ENCODE measurements at regions not wholly inside any gene's neighbourhood (a gene's known extent, or its start where the extent isn't known, plus 50 kb on each side); places are given as distances from the start of the nearest gene placed in this dataset.

DNA sequence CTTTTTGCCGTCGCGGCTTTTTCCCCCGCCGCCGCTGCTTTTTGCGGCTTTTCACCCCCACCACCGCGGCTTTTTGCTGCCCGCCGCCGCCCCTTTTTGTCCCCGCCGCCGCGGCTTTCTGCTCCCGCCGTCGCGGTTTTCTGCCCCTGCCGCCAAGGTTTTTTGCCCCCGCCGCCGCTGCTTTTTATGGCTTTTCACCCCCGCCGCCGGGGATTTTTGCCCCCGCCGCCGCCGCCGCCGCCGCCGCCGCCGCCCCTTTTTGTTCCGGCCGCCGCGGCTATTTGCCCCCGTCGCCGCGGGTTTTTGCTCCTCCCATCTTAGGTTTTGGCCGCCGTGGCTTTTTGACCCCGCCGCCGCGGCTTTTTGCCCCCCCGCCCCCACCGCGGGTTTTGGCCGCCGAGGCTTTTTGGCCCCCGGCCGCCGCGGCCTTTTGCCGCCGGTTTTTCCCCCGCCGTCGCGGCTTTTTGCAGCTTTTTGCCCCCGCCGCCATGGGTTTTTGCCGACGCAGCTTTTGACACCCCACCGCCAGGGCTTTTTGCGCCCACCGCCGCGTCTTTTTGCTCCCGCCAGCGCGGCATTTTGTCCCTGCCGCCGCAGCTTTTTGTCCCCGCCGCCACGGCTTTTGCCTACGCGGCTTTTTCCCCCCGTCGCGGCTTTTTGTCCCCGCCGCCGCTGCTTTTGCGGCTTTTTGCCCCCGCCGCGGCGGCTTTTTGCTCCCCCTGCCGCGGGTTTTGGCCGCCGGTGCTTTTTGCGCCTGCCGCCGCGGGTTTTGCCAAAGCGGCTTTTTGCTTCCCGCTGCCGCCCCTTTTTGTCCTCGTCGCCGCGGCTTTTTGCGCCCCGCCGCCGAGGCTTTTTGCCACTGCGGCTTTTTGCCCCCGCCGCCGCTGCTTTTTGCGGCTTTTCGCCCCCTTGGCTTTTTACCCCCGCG, 519.4 kb upstream of the WSB1 start:
- H2BK12ac ChIP-seq (ENCODE audit: insufficient read length, low read depth, low read length): no peak overlapping the region
- no CpG with 5 or more reads among the region's 123 CpGs for WGBS (ENCODE audit: extremely low coverage, insufficient read length, low lambda C conversion rate)
- no peak overlapping the region for H4K5ac ChIP-seq (ENCODE audit: insufficient read length, low read depth, low read length)
- no peaks in the 10 kb centered on the region for H3K27me3 ChIP-seq (ENCODE audit: insufficient read depth, low read length)
- no peak overlapping the region for H2BK120ac ChIP-seq (ENCODE audit: low read depth, low read length, poor library complexity, severe bottlenecking)
- Mint-ChIP-seq H3K4me1 (no peaks in the 10 kb centered on the region), H3K9me3 (peaks cover 52 to 57% of the 10 kb centered on the region in 2 experiments), H3K27me3 (ENCODE audit: low read depth) (peaks cover 5% of the 10 kb centered on the region), H3K27ac (no peak overlapping the region), H3K4me3 (no peak overlapping the region), H3K36me3 (ENCODE audit: insufficient read depth in 1 of 3, low read depth in 3 of 3) (peaks cover 4 to 15% (median 7%) of the 10 kb centered on the region in 3 experiments)
- H3K4ac ChIP-seq (ENCODE audit: low read depth, low read length): no peak overlapping the region
- H3K79me2 ChIP-seq (ENCODE audit: insufficient read depth, low read length): no peaks in the 10 kb centered on the region
- H3K23ac ChIP-seq (ENCODE audit: insufficient read length, low read depth, low read length): no peak overlapping the region
- H2BK15ac ChIP-seq (ENCODE audit: low read depth, low read length): no peak overlapping the region
- H3K14ac ChIP-seq (ENCODE audit: insufficient read depth, low read length): no peak overlapping the region
- no peak overlapping the region for H2AFZ ChIP-seq (ENCODE audit: low read length)
- DNase-seq: no peak
- no peak overlapping the region for H4K91ac ChIP-seq (ENCODE audit: insufficient read length, low read depth, low read length)
- no peak overlapping the region for H3K9ac ChIP-seq (ENCODE audit: extremely low read depth, insufficient read length, low read length)
- H3K23me2 ChIP-seq (ENCODE audit: insufficient read length, low read depth, low read length, poor library complexity, severe bottlenecking): no peaks in the 10 kb centered on the region
- TF ChIP-seq, protein P1, sequence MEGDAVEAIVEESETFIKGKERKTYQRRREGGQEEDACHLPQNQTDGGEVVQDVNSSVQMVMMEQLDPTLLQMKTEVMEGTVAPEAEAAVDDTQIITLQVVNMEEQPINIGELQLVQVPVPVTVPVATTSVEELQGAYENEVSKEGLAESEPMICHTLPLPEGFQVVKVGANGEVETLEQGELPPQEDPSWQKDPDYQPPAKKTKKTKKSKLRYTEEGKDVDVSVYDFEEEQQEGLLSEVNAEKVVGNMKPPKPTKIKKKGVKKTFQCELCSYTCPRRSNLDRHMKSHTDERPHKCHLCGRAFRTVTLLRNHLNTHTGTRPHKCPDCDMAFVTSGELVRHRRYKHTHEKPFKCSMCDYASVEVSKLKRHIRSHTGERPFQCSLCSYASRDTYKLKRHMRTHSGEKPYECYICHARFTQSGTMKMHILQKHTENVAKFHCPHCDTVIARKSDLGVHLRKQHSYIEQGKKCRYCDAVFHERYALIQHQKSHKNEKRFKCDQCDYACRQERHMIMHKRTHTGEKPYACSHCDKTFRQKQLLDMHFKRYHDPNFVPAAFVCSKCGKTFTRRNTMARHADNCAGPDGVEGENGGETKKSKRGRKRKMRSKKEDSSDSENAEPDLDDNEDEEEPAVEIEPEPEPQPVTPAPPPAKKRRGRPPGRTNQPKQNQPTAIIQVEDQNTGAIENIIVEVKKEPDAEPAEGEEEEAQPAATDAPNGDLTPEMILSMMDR (conservative IDR thresholded peaks at IDR 0.05): no peak
- no peak overlapping the region for H3K27ac ChIP-seq (ENCODE audit: insufficient read length, low read depth, low read length)
- H3K9me3 ChIP-seq (ENCODE audit: control insufficient read depth, low read depth, low read length): peaks cover 3% of the 10 kb centered on the region
- no peak overlapping the region for H3K18ac ChIP-seq (ENCODE audit: insufficient read length, low read depth, low read length)
- no peaks in the 10 kb centered on the region for H4K20me1 ChIP-seq (ENCODE audit: control insufficient read depth, insufficient read depth, insufficient read length)
- no peak overlapping the region for H4K8ac ChIP-seq (replicated peaks; ENCODE audit: insufficient read length, low read depth, low read length)
- H3K4me2 ChIP-seq (ENCODE audit: insufficient read depth, insufficient read length, low read length): no peak overlapping the region
- H2BK20ac ChIP-seq (ENCODE audit: low read depth, low read length, poor library complexity, severe bottlenecking): no peak overlapping the region
- no peaks in the 10 kb centered on the region for H3K4me1 ChIP-seq (ENCODE audit: insufficient read depth, low read length)
- H3T11ph ChIP-seq (ENCODE audit: low read length): no peak overlapping the region
- no peak overlapping the region for H2AK5ac ChIP-seq (ENCODE audit: insufficient read length, low read length)
- H3K79me1 ChIP-seq (ENCODE audit: insufficient read depth, low read depth, low read length, poor library complexity, severe bottlenecking): no peaks in the 10 kb centered on the region
- H2BK5ac ChIP-seq (ENCODE audit: insufficient read length, low read length): no peak overlapping the region
- no peak overlapping the region for H3K56ac ChIP-seq (ENCODE audit: insufficient read length, low read depth, low read length)

Measured in H9 (cell line).